Endothelial cell (in vitro differentiated cells): ENCODE measurements at regions not wholly inside any gene's neighbourhood (a gene's known extent, or its start where the extent isn't known, plus 50 kb on each side); places are given as distances from the start of the nearest gene placed in this dataset.

Experiments used
- DNase-seq: peaks from one replicate; pipeline ENCODE4 v3.0.0; 2021; ENCODE audit warnings: low spot score
- H3K27ac Mint-ChIP-seq: one replicate; pipeline ENCODE4 v1.8.0; 2021; ENCODE audit warnings: mixed read lengths, inconsistent platforms; ENCODE audit not compliant: unreplicated experiment
- H3K27me3 Mint-ChIP-seq: one replicate; pipeline ENCODE4 v1.8.0; 2021; ENCODE audit warnings: mild to moderate bottlenecking, moderate library complexity, mixed read lengths, inconsistent platforms; ENCODE audit not compliant: unreplicated experiment
- H3K36me3 Mint-ChIP-seq: one replicate; pipeline ENCODE4 v1.8.0; 2021; ENCODE audit warnings: mild to moderate bottlenecking, low read depth, mixed read lengths, inconsistent platforms; ENCODE audit not compliant: unreplicated experiment
- H3K4me1 Mint-ChIP-seq: one replicate; pipeline ENCODE4 v1.8.0; 2021; ENCODE audit warnings: mild to moderate bottlenecking, mixed read lengths, inconsistent platforms; ENCODE audit not compliant: unreplicated experiment
- H3K4me3 Mint-ChIP-seq: one replicate; pipeline ENCODE4 v1.8.0; 2021; ENCODE audit warnings: mild to moderate bottlenecking, mixed read lengths, inconsistent platforms; ENCODE audit not compliant: unreplicated experiment
- H3K9me3 Mint-ChIP-seq: one replicate; pipeline ENCODE4 v1.8.0; 2021; ENCODE audit warnings: mixed read lengths, inconsistent platforms; ENCODE audit not compliant: unreplicated experiment
- TF ChIP-seq, protein P1 (sequence below): fragments of 200-600 bp; sonication (generic); IDR thresholded peaks from one replicate; pipeline ENCODE4 v1.5.0; 2021; ENCODE audit warnings: antibody characterized with exemption; ENCODE audit not compliant: unreplicated experiment

DNA sequence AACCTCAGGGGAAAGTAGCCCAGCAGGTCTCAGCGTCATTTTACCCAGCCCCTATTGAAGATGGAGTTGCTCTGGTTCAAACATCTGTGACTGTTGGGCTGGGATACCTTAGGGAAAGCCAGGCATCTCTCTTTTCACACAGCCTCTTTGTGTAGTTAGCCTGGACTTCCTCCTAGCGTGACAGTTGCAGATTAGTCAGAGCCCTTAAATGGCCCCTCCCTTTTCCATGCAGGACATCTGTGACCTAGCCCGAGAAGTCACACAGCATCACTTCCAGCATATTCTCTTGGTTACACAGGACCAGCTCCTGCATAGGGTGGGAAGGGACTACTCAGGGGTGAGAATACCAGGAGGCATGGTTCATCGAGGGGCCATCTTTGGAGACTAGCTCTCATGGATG is 375.0 kb upstream of the RBFOX1 start:
- peaks cover 15% of the 10 kb centered on the region for H3K9me3 Mint-ChIP-seq
- H3K4me3 Mint-ChIP-seq = no peak overlapping the region
- no peaks in the 10 kb centered on the region for H3K36me3 Mint-ChIP-seq
- no peak overlapping the region for H3K27ac Mint-ChIP-seq
- no peaks in the 10 kb centered on the region for H3K4me1 Mint-ChIP-seq
- TF ChIP-seq, protein P1, sequence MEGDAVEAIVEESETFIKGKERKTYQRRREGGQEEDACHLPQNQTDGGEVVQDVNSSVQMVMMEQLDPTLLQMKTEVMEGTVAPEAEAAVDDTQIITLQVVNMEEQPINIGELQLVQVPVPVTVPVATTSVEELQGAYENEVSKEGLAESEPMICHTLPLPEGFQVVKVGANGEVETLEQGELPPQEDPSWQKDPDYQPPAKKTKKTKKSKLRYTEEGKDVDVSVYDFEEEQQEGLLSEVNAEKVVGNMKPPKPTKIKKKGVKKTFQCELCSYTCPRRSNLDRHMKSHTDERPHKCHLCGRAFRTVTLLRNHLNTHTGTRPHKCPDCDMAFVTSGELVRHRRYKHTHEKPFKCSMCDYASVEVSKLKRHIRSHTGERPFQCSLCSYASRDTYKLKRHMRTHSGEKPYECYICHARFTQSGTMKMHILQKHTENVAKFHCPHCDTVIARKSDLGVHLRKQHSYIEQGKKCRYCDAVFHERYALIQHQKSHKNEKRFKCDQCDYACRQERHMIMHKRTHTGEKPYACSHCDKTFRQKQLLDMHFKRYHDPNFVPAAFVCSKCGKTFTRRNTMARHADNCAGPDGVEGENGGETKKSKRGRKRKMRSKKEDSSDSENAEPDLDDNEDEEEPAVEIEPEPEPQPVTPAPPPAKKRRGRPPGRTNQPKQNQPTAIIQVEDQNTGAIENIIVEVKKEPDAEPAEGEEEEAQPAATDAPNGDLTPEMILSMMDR = no peak
- DNase-seq = no peak
- H3K27me3 Mint-ChIP-seq = peaks cover 4% of the 10 kb centered on the region

DNA sequence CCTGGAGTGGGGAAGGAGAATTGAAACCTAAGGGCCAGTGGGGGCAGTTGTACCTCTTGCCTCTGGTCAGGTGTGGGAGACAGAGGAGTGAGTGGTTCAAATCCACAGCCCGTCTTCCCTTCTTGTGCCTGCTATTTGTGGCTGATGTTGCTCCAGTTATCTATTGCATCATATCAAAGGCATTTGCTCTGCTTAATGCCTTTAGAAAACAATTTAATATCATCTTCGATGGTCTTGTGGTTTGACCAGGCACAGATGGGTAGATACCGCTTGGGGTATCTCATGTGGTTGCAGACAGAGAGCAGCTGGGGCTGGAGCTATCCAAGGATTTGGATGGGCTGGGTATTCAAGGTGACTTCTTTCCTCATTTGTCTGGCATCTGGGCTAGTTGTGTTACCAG is 376.1 kb upstream of the RBFOX1 start:
- Mint-ChIP-seq H3K36me3 (no peaks in the 10 kb centered on the region), H3K4me1 (no peaks in the 10 kb centered on the region), H3K27me3 (peaks cover 4% of the 10 kb centered on the region), H3K9me3 (peaks cover 16% of the 10 kb centered on the region), H3K27ac (no peak overlapping the region), H3K4me3 (no peak overlapping the region)
- no peak for DNase-seq
- TF ChIP-seq, protein P1 = no peak

DNA sequence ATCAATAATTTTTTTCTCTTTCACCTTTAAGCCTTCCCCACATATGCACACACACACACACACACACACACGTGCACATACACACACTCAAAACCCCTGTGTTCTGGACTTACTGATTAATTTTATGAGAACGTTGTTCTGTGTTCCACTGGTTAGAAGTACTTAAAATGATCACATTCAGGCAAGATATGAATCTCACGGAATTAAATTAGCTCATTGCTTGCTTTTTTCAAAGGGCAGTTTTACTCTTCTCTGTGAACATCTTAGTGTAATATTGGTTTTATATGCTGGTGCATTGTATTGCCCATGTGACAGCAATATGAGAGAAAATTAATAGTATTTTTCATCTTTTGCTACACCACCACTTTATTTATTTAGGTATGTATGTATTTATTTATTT is 377.3 kb upstream of the RBFOX1 start:
- H3K4me1 Mint-ChIP-seq = no peaks in the 10 kb centered on the region
- peaks cover 23% of the 10 kb centered on the region for H3K9me3 Mint-ChIP-seq
- no peak for DNase-seq
- H3K27ac Mint-ChIP-seq = no peak overlapping the region
- H3K27me3 Mint-ChIP-seq = peaks cover 4% of the 10 kb centered on the region
- H3K36me3 Mint-ChIP-seq = no peaks in the 10 kb centered on the region
- H3K4me3 Mint-ChIP-seq = no peak overlapping the region
- TF ChIP-seq, protein P1 = no peak

DNA sequence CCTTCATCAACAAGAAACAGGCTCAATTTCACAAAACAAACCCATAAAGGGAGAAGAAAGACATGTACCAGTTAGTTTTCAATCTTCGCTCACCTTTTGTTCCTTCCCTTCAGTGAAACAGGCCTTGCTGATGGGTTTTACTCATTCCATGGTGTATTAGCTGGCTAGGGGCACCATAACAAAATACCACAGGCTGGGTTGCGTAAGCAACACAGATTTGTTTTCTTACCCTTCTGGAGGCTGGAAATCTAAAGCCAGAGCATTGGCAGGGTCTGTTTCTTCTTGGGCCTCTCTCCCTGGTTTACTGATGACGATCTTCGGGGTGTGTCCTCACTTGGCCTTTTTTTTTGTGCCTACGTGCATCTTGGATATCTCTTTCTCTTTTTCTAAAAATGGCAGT is 383.4 kb upstream of the RBFOX1 start:
- DNase-seq = no peak
- H3K27ac Mint-ChIP-seq = no peak overlapping the region
- no peak overlapping the region for H3K4me3 Mint-ChIP-seq
- TF ChIP-seq, protein P1 = no peak
- H3K27me3 Mint-ChIP-seq = no peaks in the 10 kb centered on the region
- peaks cover 33% of the 10 kb centered on the region for H3K9me3 Mint-ChIP-seq
- H3K36me3 Mint-ChIP-seq = no peaks in the 10 kb centered on the region
- H3K4me1 Mint-ChIP-seq = no peaks in the 10 kb centered on the region

DNA sequence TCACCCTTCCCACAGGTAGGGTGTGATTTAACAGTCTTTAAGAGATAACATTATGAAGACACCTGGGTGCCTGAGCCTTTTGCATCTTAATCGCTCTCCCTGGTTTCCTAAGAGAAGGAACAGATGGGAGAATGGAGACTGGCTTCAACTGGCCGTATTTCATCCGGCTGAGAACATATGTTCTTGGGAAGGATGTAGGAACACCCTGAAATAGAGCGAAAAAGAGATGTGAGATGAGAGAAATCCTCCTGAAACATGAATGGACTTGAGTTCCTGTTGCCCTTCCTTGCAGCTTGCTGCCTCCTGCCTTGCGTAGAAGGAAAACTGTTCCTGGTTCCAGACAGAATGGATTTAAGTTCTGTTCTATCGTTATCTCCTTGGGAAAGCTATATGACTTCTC is 385.4 kb upstream of the RBFOX1 start:
- TF ChIP-seq, protein P1 = no peak
- no peak overlapping the region for H3K4me3 Mint-ChIP-seq
- no peaks in the 10 kb centered on the region for H3K4me1 Mint-ChIP-seq
- no peak for DNase-seq
- no peak overlapping the region for H3K27ac Mint-ChIP-seq
- H3K36me3 Mint-ChIP-seq = no peaks in the 10 kb centered on the region
- peaks cover 3% of the 10 kb centered on the region for H3K27me3 Mint-ChIP-seq
- peaks cover 45% of the 10 kb centered on the region for H3K9me3 Mint-ChIP-seq
